EH (cell line): ENCODE measurements at regions not wholly inside any gene's neighbourhood (a gene's known extent, or its start where the extent isn't known, plus 50 kb on each side); places are given as distances from the start of the nearest gene placed in this dataset.

Experiments used
- DNase-seq: peaks from one replicate; pipeline ENCODE4 v3.0.0-alpha.2; 2015; ENCODE audit warnings: low read depth

GRCh38 chr6:26311385-26312095, 53.5 kb upstream of the BTN3A2 start:
- DNase-seq = peak; percentile 73

- peak; percentile 39 for DNase-seq
These were observed 52.9 kb upstream of the BTN3A2 start for GRCh38 chr6:26312096-26312463.

- peak; percentile 89 for DNase-seq
These were observed 52.2 kb upstream of the BTN3A2 start for GRCh38 chr6:26312501-26313397.
